ENCODE measurements at regions not wholly inside any gene's neighbourhood (a gene's known extent, or its start where the extent isn't known, plus 50 kb on each side); places are given as distances from the start of the nearest gene placed in this dataset.

DNA sequence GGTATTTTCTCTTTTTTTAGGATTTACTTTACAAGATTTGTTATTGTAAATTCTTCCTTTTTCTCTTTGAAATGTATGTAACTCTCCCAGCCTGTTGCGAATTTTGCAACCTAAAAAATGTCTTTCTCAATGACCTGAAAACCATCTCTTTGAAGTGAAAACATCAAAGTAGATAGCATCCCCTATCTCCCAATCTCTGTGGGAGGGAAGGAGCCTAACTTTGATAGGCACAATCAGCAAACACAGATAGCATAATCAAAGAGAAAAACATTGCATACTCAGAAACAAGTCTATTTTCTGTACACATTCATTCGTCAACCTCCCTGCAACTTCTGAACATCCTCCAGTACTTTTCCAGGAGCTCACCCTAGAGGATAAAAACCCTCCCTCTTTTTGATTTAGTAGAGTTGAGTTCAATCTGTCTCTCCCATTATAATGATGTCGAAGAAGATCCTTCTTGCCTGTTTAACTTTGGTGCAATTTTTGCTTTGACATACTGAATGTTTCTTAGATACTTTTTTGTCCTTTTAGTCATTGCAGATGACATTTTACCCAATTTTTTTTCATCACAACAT is 849.2 kb upstream of the LRFN5 start:
- Mint-ChIP-seq H3K27ac (ENCODE audit: unreplicated experiment) (no peak overlapping the region), H3K36me3 (ENCODE audit: unreplicated experiment) (no peaks in the 10 kb centered on the region), H3K4me1 (ENCODE audit: low read depth, unreplicated experiment) (no peaks in the 10 kb centered on the region), H3K9me3 (ENCODE audit: unreplicated experiment) (no peaks in the 10 kb centered on the region), H3K27me3 (ENCODE audit: unreplicated experiment) (no peaks in the 10 kb centered on the region), H3K4me3 (ENCODE audit: unreplicated experiment) (no peak overlapping the region)
- TF ChIP-seq, protein P1, sequence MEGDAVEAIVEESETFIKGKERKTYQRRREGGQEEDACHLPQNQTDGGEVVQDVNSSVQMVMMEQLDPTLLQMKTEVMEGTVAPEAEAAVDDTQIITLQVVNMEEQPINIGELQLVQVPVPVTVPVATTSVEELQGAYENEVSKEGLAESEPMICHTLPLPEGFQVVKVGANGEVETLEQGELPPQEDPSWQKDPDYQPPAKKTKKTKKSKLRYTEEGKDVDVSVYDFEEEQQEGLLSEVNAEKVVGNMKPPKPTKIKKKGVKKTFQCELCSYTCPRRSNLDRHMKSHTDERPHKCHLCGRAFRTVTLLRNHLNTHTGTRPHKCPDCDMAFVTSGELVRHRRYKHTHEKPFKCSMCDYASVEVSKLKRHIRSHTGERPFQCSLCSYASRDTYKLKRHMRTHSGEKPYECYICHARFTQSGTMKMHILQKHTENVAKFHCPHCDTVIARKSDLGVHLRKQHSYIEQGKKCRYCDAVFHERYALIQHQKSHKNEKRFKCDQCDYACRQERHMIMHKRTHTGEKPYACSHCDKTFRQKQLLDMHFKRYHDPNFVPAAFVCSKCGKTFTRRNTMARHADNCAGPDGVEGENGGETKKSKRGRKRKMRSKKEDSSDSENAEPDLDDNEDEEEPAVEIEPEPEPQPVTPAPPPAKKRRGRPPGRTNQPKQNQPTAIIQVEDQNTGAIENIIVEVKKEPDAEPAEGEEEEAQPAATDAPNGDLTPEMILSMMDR (IDR thresholded peaks at IDR 0.05; ENCODE audit: partially characterized antibody, unreplicated experiment) = no peak
- no peak for DNase-seq

DNA sequence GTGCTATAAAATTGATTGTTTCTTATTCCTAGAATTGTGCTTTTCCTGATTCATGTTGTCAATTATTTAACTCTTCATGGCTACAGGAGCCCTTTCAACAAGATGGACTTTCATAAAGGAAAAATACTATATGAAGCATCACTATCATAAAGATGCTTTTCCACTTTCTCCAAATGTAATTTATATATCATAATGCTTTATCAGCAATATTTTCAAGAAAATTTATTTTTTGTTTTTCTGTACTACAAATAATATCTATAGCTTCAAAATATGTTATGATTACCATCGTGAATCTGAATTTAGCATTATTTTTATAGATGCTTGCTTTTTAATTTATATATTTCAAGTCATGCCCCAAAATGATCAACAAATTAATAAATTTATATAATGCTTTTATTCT is 873.5 kb upstream of the LRFN5 start:
- Mint-ChIP-seq H3K4me1 (ENCODE audit: low read depth, unreplicated experiment) (no peaks in the 10 kb centered on the region), H3K27ac (ENCODE audit: unreplicated experiment) (no peak overlapping the region), H3K9me3 (ENCODE audit: unreplicated experiment) (peaks cover 2% of the 10 kb centered on the region), H3K4me3 (ENCODE audit: unreplicated experiment) (no peak overlapping the region), H3K36me3 (ENCODE audit: unreplicated experiment) (peaks cover 6% of the 10 kb centered on the region), H3K27me3 (ENCODE audit: unreplicated experiment) (no peaks in the 10 kb centered on the region)
- DNase-seq = no peak
- TF ChIP-seq, protein P1 (IDR thresholded peaks at IDR 0.05; ENCODE audit: partially characterized antibody, unreplicated experiment) = no peak

DNA sequence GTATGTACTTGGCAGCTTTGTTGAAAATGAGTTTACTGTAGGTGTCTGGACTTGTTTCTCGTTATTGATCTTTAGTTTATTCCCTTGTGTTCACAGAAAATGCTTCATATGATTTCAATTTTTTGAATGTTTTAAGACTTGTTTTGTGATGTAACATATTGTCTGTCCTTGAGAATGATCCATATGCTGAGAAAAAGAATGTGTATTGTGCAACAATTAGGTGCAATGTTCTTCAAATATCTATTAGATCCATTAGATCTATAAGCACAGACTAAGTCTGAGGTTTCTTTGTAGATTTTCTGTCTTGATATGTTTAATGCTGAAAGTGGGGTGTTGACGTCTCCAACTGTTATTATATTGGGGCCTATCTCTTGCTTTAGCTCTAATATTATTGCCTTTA is 879.6 kb upstream of the LRFN5 start:
- peaks cover 4% of the 10 kb centered on the region for H3K36me3 Mint-ChIP-seq (ENCODE audit: unreplicated experiment)
- H3K4me3 Mint-ChIP-seq (ENCODE audit: unreplicated experiment) = no peak overlapping the region
- peaks cover 1% of the 10 kb centered on the region for H3K27me3 Mint-ChIP-seq (ENCODE audit: unreplicated experiment)
- no peaks in the 10 kb centered on the region for H3K4me1 Mint-ChIP-seq (ENCODE audit: low read depth, unreplicated experiment)
- no peak overlapping the region for H3K27ac Mint-ChIP-seq (ENCODE audit: unreplicated experiment)
- peaks cover 2% of the 10 kb centered on the region for H3K9me3 Mint-ChIP-seq (ENCODE audit: unreplicated experiment)
- no peak for DNase-seq
- TF ChIP-seq, protein P1 (IDR thresholded peaks at IDR 0.05; ENCODE audit: partially characterized antibody, unreplicated experiment) = no peak

DNA sequence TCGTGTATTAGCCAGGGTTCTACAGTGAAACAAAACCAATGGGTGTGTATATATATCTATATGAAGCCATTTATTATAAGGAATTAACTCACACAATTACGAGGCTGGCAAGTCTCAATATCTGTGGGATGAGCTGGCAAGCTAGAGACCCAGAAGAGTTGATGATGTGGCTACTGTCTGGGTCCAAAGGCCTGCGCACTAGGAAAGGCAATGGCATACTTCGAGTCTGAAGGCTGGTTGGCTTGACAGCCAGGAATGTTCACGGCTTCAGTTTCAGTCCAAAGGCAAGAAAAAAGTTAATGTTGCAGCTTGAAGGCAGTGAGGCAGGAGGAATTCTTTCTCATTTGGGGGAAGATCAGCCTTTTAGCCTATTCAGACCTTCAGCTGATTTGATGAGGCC is 893.3 kb upstream of the LRFN5 start:
- Mint-ChIP-seq H3K9me3 (ENCODE audit: unreplicated experiment) (peaks cover 5% of the 10 kb centered on the region), H3K4me1 (ENCODE audit: low read depth, unreplicated experiment) (no peaks in the 10 kb centered on the region), H3K36me3 (ENCODE audit: unreplicated experiment) (peaks cover 20% of the 10 kb centered on the region), H3K27ac (ENCODE audit: unreplicated experiment) (no peak overlapping the region), H3K27me3 (ENCODE audit: unreplicated experiment) (no peaks in the 10 kb centered on the region), H3K4me3 (ENCODE audit: unreplicated experiment) (no peak overlapping the region)
- DNase-seq = no peak
- TF ChIP-seq, protein P1 (IDR thresholded peaks at IDR 0.05; ENCODE audit: partially characterized antibody, unreplicated experiment) = no peak

DNA sequence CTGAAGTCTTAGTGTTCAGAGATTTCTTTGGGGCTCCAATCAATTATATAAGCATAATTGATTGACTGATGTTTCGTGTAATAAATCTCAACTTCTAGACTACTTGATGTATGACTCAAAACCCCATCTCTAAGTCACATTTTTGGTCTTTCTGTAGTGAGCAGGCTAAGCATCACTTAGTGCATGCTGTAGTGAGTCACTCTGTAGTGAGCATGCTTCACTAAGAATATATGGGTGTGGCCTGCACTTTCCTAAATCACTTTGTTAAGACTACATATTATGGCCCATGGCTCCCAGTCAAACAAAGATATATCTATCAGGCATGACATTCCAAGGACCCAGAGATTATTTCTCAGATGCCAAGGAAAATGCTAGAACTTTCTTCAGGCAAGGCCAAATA is 909.4 kb upstream of the LRFN5 start:
- DNase-seq = no peak
- TF ChIP-seq, protein P1 (IDR thresholded peaks at IDR 0.05; ENCODE audit: partially characterized antibody, unreplicated experiment) = no peak
- no peaks in the 10 kb centered on the region for H3K27me3 Mint-ChIP-seq (ENCODE audit: unreplicated experiment)
- no peak overlapping the region for H3K27ac Mint-ChIP-seq (ENCODE audit: unreplicated experiment)
- no peaks in the 10 kb centered on the region for H3K9me3 Mint-ChIP-seq (ENCODE audit: unreplicated experiment)
- peaks cover 4% of the 10 kb centered on the region for H3K4me1 Mint-ChIP-seq (ENCODE audit: low read depth, unreplicated experiment)
- no peak overlapping the region for H3K4me3 Mint-ChIP-seq (ENCODE audit: unreplicated experiment)
- no peaks in the 10 kb centered on the region for H3K36me3 Mint-ChIP-seq (ENCODE audit: unreplicated experiment)

All from glutamatergic neuron (in vitro differentiated cells).